ENCODE measurements at regions not wholly inside any gene's neighbourhood (a gene's known extent, or its start where the extent isn't known, plus 50 kb on each side); places are given as distances from the start of the nearest gene placed in this dataset.

DNA sequence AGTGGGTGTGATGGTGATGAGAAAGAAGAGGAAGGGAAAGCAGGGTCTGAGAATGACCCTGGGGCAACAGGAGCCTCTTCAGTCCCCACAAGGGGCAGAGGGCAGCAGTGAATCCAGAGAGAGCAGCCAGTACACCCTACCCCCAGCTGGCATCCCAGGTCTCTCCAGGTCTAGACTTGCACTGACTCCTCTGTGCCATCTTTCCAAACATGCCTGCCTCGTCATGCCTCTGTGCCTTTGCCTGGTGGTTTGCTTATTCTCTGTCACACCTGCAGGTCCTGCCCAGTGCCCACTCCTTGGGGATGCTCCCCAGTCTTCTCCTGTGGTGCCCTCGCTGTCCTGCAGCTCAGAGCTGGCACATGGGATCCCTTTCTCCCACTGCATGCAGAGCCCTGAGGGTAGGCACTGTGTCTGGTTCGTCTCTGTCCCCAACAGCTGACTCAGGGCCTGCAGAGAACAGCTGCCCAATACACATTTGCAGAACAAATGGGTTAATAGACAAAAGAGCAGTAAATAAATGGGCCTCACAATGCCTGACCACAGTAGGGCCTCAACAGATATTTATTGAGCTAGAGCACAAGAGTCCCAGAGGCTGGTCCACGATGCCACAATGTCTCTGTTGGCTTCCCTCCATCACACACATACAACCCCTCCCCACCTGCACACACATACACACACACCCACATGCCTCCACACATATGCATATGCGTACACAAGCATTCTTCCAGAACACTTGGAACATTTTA, 89.8 kb downstream of the HS1BP3 start:
- Histone ChIP-seq H3K4me3 (no peak overlapping the region), H3K27ac (no peak overlapping the region), H3K27me3 (no peaks in the 10 kb centered on the region), H3K4me1 (no peaks in the 10 kb centered on the region), H3K9me3 (no peaks in the 10 kb centered on the region), H3K36me3 (no peaks in the 10 kb centered on the region)
- DNase-seq = peak in 1 of 2 donors; percentile 10
- TF ChIP-seq, protein P1, sequence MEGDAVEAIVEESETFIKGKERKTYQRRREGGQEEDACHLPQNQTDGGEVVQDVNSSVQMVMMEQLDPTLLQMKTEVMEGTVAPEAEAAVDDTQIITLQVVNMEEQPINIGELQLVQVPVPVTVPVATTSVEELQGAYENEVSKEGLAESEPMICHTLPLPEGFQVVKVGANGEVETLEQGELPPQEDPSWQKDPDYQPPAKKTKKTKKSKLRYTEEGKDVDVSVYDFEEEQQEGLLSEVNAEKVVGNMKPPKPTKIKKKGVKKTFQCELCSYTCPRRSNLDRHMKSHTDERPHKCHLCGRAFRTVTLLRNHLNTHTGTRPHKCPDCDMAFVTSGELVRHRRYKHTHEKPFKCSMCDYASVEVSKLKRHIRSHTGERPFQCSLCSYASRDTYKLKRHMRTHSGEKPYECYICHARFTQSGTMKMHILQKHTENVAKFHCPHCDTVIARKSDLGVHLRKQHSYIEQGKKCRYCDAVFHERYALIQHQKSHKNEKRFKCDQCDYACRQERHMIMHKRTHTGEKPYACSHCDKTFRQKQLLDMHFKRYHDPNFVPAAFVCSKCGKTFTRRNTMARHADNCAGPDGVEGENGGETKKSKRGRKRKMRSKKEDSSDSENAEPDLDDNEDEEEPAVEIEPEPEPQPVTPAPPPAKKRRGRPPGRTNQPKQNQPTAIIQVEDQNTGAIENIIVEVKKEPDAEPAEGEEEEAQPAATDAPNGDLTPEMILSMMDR (IDR thresholded peaks at IDR 0.05) = no peak
- no peak for TF ChIP-seq POLR2A (IDR thresholded peaks at IDR 0.05)
- intact Hi-C loops (cut with DNase I; ENCODE audit: low total_unique reads) = no loop called here

- intact Hi-C loops (cut with DNase I; ENCODE audit: low total_unique reads) = no loop called here
- Histone ChIP-seq H3K9me3 (no peaks in the 10 kb centered on the region), H3K4me3 (no peak overlapping the region), H3K27me3 (no peaks in the 10 kb centered on the region), H3K27ac (no peak overlapping the region), H3K4me1 (no peaks in the 10 kb centered on the region), H3K36me3 (no peaks in the 10 kb centered on the region)
- TF ChIP-seq, protein P1 (IDR thresholded peaks at IDR 0.05) = no peak
- no peak for TF ChIP-seq POLR2A (IDR thresholded peaks at IDR 0.05)
- peak in 1 of 2 donors; percentile 11 for DNase-seq
These were observed 89.1 kb downstream of the HS1BP3 start for GRCh38 chr2:20561637-20562454.

DNA sequence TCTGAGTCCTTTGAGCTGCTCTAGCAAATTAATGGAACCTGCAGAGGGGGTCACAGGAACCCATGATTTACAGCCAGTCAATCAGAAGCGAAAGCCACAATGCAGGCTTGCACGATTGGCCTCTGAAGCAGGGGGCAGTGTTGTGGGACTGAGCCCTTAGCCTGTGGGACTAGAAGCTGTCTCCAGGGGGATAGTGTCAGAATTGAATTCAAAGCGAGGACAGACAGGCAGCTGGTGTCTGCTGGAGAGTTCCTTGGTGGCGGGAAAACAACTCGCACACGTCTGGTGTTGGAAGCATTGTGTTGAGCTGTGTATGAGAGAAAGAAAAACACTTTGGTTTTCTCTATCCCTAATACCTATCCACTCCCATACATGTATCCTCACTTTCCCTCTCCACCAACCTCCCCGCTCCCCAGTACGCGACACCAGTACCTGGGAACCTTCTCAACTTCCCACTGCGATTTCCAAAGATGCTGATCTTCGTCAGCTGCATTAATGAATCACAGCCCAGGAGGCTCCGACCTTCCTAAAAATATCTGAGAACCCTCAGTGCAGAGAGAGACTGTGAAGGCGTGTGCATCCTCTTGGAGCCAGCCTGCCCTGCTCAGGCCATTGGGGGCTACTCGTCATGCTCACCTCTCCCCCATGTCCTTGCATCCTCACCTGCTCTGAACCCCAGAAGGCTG, 88.2 kb downstream of the HS1BP3 start:
- intact Hi-C loops (cut with DNase I; ENCODE audit: low total_unique reads) = no loop called here

DNA sequence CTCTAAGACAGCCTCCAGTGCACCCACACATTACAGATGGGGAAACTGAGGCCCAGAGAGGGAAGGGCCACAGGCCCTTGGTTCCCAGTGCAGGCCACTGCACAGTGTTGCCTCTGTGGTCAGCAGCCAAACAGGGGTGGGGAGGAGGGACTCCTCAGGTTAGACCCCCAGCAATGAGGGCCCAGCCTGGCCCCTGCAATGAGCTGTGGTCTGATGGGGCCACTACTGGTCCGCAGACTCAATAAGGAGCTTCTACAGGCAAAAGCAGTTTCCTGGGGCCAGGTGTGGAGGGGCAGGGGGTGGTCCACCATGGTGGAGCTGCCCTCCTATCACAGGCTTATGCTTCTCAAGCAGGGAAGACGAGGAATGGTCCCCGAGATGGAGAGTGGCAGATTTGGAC, 87.6 kb downstream of the HS1BP3 start:
- no peaks in the 10 kb centered on the region for H3K9me3 ChIP-seq
- H3K36me3 ChIP-seq = no peaks in the 10 kb centered on the region
- H3K4me3 ChIP-seq = no peak overlapping the region
- no peaks in the 10 kb centered on the region for H3K27me3 ChIP-seq
- no peak for TF ChIP-seq POLR2A (IDR thresholded peaks at IDR 0.05)
- TF ChIP-seq, protein P1 (IDR thresholded peaks at IDR 0.05) = no peak
- no peak overlapping the region for H3K27ac ChIP-seq
- no peaks in the 10 kb centered on the region for H3K4me1 ChIP-seq
- DNase-seq = peak in 1 of 2 donors; percentile 11
- intact Hi-C loops (cut with DNase I; ENCODE audit: low total_unique reads) = no loop called here

More for the DNA sequence above, 88.2 kb downstream of the HS1BP3 start:
- H3K27me3 ChIP-seq = no peaks in the 10 kb centered on the region
- H3K27ac ChIP-seq = no peak overlapping the region
- DNase-seq = peak in 1 of 2 donors; percentile 8
- H3K4me1 ChIP-seq = no peaks in the 10 kb centered on the region
- TF ChIP-seq, protein P1 (IDR thresholded peaks at IDR 0.05) = no peak
- no peak for TF ChIP-seq POLR2A (IDR thresholded peaks at IDR 0.05)
- H3K4me3 ChIP-seq = no peak overlapping the region
- H3K9me3 ChIP-seq = no peaks in the 10 kb centered on the region
- H3K36me3 ChIP-seq = no peaks in the 10 kb centered on the region
